ENCODE measurements at regions not wholly inside any gene's neighbourhood (a gene's known extent, or its start where the extent isn't known, plus 50 kb on each side); places are given as distances from the start of the nearest gene placed in this dataset.
A peak's percentile ranks its signal among the peaks of the same experiment; 100 is the strongest.

DNA sequence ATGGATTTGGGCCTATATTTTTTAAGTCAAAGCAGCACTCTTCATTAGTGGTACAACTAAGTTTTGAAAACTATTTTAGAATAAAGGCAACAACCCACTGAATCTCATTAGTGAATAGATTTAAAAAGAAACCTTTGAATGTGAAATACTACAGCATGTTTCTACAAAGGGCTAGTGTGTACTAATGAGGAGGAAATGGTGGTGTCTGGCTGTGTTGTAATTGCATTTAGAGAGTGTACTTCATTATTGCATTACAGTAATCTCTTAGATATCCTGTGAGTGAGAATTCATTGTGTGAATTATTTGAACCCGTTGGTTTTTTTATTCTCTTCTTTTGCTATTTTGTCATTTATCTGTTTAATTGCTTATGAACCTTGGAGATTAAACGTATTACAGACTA, 575.4 kb upstream of the FAM98A start:
- 55 to 65% methylated on average over 2 of the region's 2 CpGs for WGBS, 2 donors

DNA sequence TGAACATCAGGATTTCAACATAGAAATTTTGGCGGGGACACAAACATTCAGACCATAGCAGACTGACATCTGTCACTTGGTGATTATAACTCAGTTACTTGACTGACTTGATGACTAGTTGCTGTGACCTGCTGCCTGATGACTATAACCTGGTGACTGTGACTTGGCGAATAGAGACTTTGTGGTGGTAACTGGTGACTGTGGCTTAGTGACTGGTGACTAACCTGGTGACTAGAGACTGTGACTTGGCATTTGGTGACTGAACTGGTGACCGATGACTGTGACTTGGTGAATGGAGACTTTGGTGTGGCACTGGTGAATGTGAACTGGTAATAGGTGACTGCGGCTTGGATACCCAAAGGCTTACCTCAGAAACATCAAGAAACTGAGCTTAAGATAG, 563.1 kb upstream of the FAM98A start:
- Histone ChIP-seq H3K4me1 (no peaks in the 10 kb centered on the region), H3K27ac (no peak overlapping the region), H3K4me3 (no peak overlapping the region), H3K27me3 (no peaks in the 10 kb centered on the region), H3K36me3 (no peaks in the 10 kb centered on the region), H3K9me3 (no peaks in the 10 kb centered on the region)
- no peak for DNase-seq
- intact Hi-C loops (cut with DNase I) = no loop called here
- WGBS, 2 donors = 93 to 96% methylated on average over 4 of the region's 4 CpGs
- FAIRE-seq = no peak
- ATAC-seq = no peak
- TF ChIP-seq, protein P1, sequence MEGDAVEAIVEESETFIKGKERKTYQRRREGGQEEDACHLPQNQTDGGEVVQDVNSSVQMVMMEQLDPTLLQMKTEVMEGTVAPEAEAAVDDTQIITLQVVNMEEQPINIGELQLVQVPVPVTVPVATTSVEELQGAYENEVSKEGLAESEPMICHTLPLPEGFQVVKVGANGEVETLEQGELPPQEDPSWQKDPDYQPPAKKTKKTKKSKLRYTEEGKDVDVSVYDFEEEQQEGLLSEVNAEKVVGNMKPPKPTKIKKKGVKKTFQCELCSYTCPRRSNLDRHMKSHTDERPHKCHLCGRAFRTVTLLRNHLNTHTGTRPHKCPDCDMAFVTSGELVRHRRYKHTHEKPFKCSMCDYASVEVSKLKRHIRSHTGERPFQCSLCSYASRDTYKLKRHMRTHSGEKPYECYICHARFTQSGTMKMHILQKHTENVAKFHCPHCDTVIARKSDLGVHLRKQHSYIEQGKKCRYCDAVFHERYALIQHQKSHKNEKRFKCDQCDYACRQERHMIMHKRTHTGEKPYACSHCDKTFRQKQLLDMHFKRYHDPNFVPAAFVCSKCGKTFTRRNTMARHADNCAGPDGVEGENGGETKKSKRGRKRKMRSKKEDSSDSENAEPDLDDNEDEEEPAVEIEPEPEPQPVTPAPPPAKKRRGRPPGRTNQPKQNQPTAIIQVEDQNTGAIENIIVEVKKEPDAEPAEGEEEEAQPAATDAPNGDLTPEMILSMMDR (IDR thresholded peaks at IDR 0.05) = no peak

More for the DNA sequence above, 575.4 kb upstream of the FAM98A start:
- FAIRE-seq = no peak
- no peaks in the 10 kb centered on the region for H3K27me3 ChIP-seq
- intact Hi-C loops (cut with DNase I) = no loop called here
- H3K4me1 ChIP-seq = no peaks in the 10 kb centered on the region
- H3K27ac ChIP-seq = no peak overlapping the region
- no peak for ATAC-seq
- H3K36me3 ChIP-seq = no peaks in the 10 kb centered on the region
- DNase-seq = no peak
- H3K9me3 ChIP-seq = no peaks in the 10 kb centered on the region
- no peak overlapping the region for H3K4me3 ChIP-seq
- TF ChIP-seq, protein P1 (IDR thresholded peaks at IDR 0.05) = no peak

GRCh38 chr2:34161549-34161948, 562.5 kb upstream of the FAM98A start:
- no peak overlapping the region for H3K4me3 ChIP-seq
- TF ChIP-seq, protein P1 (IDR thresholded peaks at IDR 0.05) = no peak
- no peaks in the 10 kb centered on the region for H3K4me1 ChIP-seq
- 74 to 78% methylated on average over 3 of the region's 3 CpGs for WGBS, 2 donors
- H3K9me3 ChIP-seq = no peaks in the 10 kb centered on the region
- FAIRE-seq (no peak), DNase-seq (no peak), ATAC-seq (no peak)
- H3K36me3 ChIP-seq = no peaks in the 10 kb centered on the region
- no peaks in the 10 kb centered on the region for H3K27me3 ChIP-seq
- intact Hi-C loops (cut with DNase I) = no loop called here
- H3K27ac ChIP-seq = no peak overlapping the region

GRCh38 chr2:34159901-34160300, 560.8 kb upstream of the FAM98A start:
- ATAC-seq = no peak
- intact Hi-C loops (cut with DNase I) = no loop called here
- TF ChIP-seq, protein P1 (IDR thresholded peaks at IDR 0.05) = no peak
- no peak for FAIRE-seq
- 91 to 96% methylated on average over 2 of the region's 2 CpGs for WGBS, 2 donors
- Histone ChIP-seq H3K27me3 (no peaks in the 10 kb centered on the region), H3K4me3 (no peak overlapping the region), H3K36me3 (no peaks in the 10 kb centered on the region), H3K27ac (no peak overlapping the region), H3K4me1 (no peaks in the 10 kb centered on the region), H3K9me3 (no peaks in the 10 kb centered on the region)
- no peak for DNase-seq

- WGBS, 2 donors = 11 to 16% methylated on average over 1 of the region's 1 CpG
- no peak overlapping the region for H3K27ac ChIP-seq
- no peaks in the 10 kb centered on the region for H3K4me1 ChIP-seq
- ATAC-seq (peak in 2 of 4 donors; percentile 74 to 83), FAIRE-seq (no peak), DNase-seq (no peak)
- H3K9me3 ChIP-seq = no peaks in the 10 kb centered on the region
- no peaks in the 10 kb centered on the region for H3K36me3 ChIP-seq
- TF ChIP-seq, protein P1 (IDR thresholded peaks at IDR 0.05) = no peak
- no peak overlapping the region for H3K4me3 ChIP-seq
- no peaks in the 10 kb centered on the region for H3K27me3 ChIP-seq
- intact Hi-C loops (cut with DNase I) = no loop called here
Measured at GRCh38 chr2:34153484-34153883, 554.4 kb upstream of the FAM98A start.
